SK-N-SH (cell line): ENCODE measurements at regions not wholly inside any gene's neighbourhood (a gene's known extent, or its start where the extent isn't known, plus 50 kb on each side); places are given as distances from the start of the nearest gene placed in this dataset.

ENCODE experiments used
- CTCF ChIA-PET: fragments of 300-600, 350-600 bp; formaldehyde crosslinking; extraction: SDS; loops from one replicate; lab custom pipeline; 2021; lab: Yijun Ruan, JAX
- POLR2A ChIA-PET: fragments of 350-600 bp; sonication (Branson Sonifier 250); formaldehyde crosslinking; extraction: SDS; loops from one replicate; lab custom pipeline; 2020; ENCODE audit warnings: antibody characterized with exemption, inconsistent platforms; lab: Yijun Ruan, JAX
- DNase-seq: peaks from one replicate; pipeline ENCODE4 v3.0.0; 2012
- H2AFZ ChIP-seq: fragments of 200-600 bp; sonication (generic); 2 replicates; pipeline ENCODE4 v1.8.1; 2016; ENCODE audit warnings: antibody characterized with exemption, mild to moderate bottlenecking, low read depth
- H3F3A ChIP-seq: fragments of 200-600 bp; sonication (generic); replicated peaks from 2 replicates; pipeline ENCODE3; 2016; ENCODE audit warnings: antibody characterized with exemption, mild to moderate bottlenecking; ENCODE audit not compliant: insufficient read depth
- H3K27ac ChIP-seq, 2 experiments: fragments of 200-500 bp in 1 of 2; fragments of 200-600 bp in 1 of 2; sonication (Bioruptor generic) in 1 of 2; sonication (generic), shearing (Covaris generic) in 1 of 2; 2 replicates each; pipeline versions ENCODE4 v1.5.1 to v1.6.1; 2014 to 2016; ENCODE audit warnings: low read depth in 2 of 2, inconsistent platforms in 1 of 2, low read length in 1 of 2, mild to moderate bottlenecking in 1 of 2, mixed read lengths in 1 of 2
- H3K27me3 ChIP-seq: fragments of 200-600 bp; sonication (generic), shearing (Covaris generic); 2 replicates; pipeline ENCODE4 v1.6.1; 2016; ENCODE audit warnings: mixed run types; ENCODE audit not compliant: insufficient read depth
- H3K36me3 ChIP-seq, 2 experiments: fragments of 200-500 bp in 1 of 2; fragments of 200-600 bp in 1 of 2; sonication (Bioruptor generic) in 1 of 2; sonication (generic) in 1 of 2; replicated peaks in 1 of 2; 2 replicates each; pipeline versions ENCODE3 to v1.5.1; 2014 to 2016; ENCODE audit warnings: low read length in 1 of 2, mild to moderate bottlenecking in 1 of 2; ENCODE audit not compliant: insufficient read depth in 2 of 2, control insufficient read depth in 1 of 2
- H3K4me1 ChIP-seq, 2 experiments: fragments of 200-500 bp in 1 of 2; fragments of 200-600 bp in 1 of 2; sonication (Bioruptor generic) in 1 of 2; sonication (generic), shearing (Covaris generic) in 1 of 2; 2 replicates each; pipeline versions ENCODE4 v1.5.1 to v1.6.1; 2014 to 2016; ENCODE audit warnings: low read depth in 1 of 2, low read length in 1 of 2, mixed run types in 1 of 2; ENCODE audit not compliant: insufficient read depth in 2 of 2, control insufficient read depth in 1 of 2
- H3K4me2 ChIP-seq: fragments of 200-600 bp; sonication (generic), shearing (Covaris generic); 2 replicates; pipeline ENCODE4 v1.6.1; 2017; ENCODE audit warnings: mixed run types
- H3K4me3 ChIP-seq, 2 experiments: fragments of 200-500 bp in 1 of 2; fragments of 200-600 bp in 1 of 2; sonication (Bioruptor generic) in 1 of 2; sonication (generic), shearing (Covaris generic) in 1 of 2; 2 replicates each; pipeline versions ENCODE4 v1.5.1 to v1.8.1; 2014 to 2016; ENCODE audit warnings: low read depth in 2 of 2, inconsistent platforms in 1 of 2, low read length in 1 of 2, mild to moderate bottlenecking in 1 of 2, mixed read lengths in 1 of 2, moderate library complexity in 1 of 2
- H3K79me2 ChIP-seq: fragments of 200-600 bp; sonication (generic); 2 replicates; pipeline ENCODE4 v1.8.1; 2017; ENCODE audit warnings: mild to moderate bottlenecking; ENCODE audit not compliant: insufficient read depth
- H3K9ac ChIP-seq: fragments of 200-600 bp; sonication (generic); 2 replicates; pipeline ENCODE4 v1.6.1; 2017; ENCODE audit warnings: mixed run types
- H3K9me2 ChIP-seq: fragments of 200-600 bp; sonication (generic); 2 replicates; pipeline ENCODE4 v1.6.1; 2017; ENCODE audit warnings: mixed run types
- H3K9me3 ChIP-seq: fragments of 200-600 bp; sonication (generic); 2 replicates; pipeline ENCODE4 v1.6.1; 2017; ENCODE audit warnings: mixed run types, mild to moderate bottlenecking, moderate library complexity
- H4K20me1 ChIP-seq: fragments of 200-600 bp; sonication (generic); 2 replicates; pipeline ENCODE4 v1.6.1; 2017; ENCODE audit warnings: mild to moderate bottlenecking, mixed run types; ENCODE audit not compliant: insufficient read depth
- EP300 ChIP-seq, 2 experiments: IDR thresholded peaks; 2 replicates each; pipeline versions ENCODE4 v1.4.0 to v1.6.1; 2012; ENCODE audit warnings: borderline replicate concordance in 1 of 2, low read depth in 1 of 2, low read length in 1 of 2
- EZH2phosphoT487 ChIP-seq: fragments of 200-600 bp; sonication (generic); IDR thresholded peaks from 2 replicates; pipeline ENCODE4 v1.6.1; 2017; ENCODE audit warnings: low read depth, mixed run types, mild to moderate bottlenecking, antibody characterized with exemption, moderate library complexity, borderline replicate concordance
- FOSL2 ChIP-seq: IDR thresholded peaks from 2 replicates; pipeline ENCODE4 v1.4.0; 2012; ENCODE audit warnings: low read depth, mild to moderate bottlenecking, moderate library complexity, borderline replicate concordance
- GABPA ChIP-seq: IDR thresholded peaks from 2 replicates; pipeline ENCODE4 v1.4.0; 2012; ENCODE audit warnings: low read depth, mild to moderate bottlenecking
- IRF3 ChIP-seq: fragments of 150-350 bp; IDR thresholded peaks from 2 replicates; pipeline ENCODE4 v1.6.1; 2016; ENCODE audit warnings: mild to moderate bottlenecking, low read depth, low read length
- MXI1 ChIP-seq: IDR thresholded peaks from 2 replicates; pipeline ENCODE4 v1.6.1; 2012; ENCODE audit warnings: mild to moderate bottlenecking, low read depth, low read length, improper control_type of control experiment
- NFIC ChIP-seq: IDR thresholded peaks from 2 replicates; pipeline ENCODE4 v1.4.0; 2012; ENCODE audit warnings: borderline replicate concordance
- POLR2AphosphoS5 ChIP-seq: IDR thresholded peaks from 2 replicates; pipeline ENCODE4 v1.6.1; 2012; ENCODE audit warnings: low read depth, low read length
- SIN3A ChIP-seq: IDR thresholded peaks from 2 replicates; pipeline ENCODE4 v1.6.1; 2012; ENCODE audit warnings: low read depth, mild to moderate bottlenecking, low read length, moderate library complexity, borderline replicate concordance
- TAF1 ChIP-seq: IDR thresholded peaks from 2 replicates; pipeline ENCODE4 v1.6.1; 2012; ENCODE audit warnings: low read depth, mild to moderate bottlenecking, low read length, moderate library complexity, borderline replicate concordance
- USF2 ChIP-seq: fragments of 150-350 bp; IDR thresholded peaks from 2 replicates; pipeline ENCODE4 v1.6.1; 2017; ENCODE audit warnings: antibody characterized with exemption, low read length, low read depth, borderline replicate concordance
- WGBS: methylation state at CpG from one replicate; pipeline ENCODE4 v1.1.6; 2017; ENCODE audit warnings: low lambda C conversion rate; 5-methylcytosine and 5-hydroxymethylcytosine counted together
- TF ChIP-seq, protein P1 (sequence below): IDR thresholded peaks from 2 replicates; pipeline ENCODE4; 2012
- TF ChIP-seq, protein P2 (sequence below): IDR thresholded peaks from 2 replicates; pipeline ENCODE4 v1.4.0; 2012; ENCODE audit warnings: low read depth, borderline replicate concordance

- Histone ChIP-seq H3K27ac (no peak overlapping the region), H3K9ac (no peak overlapping the region), H3K4me3 (no peak overlapping the region), H3F3A (no peaks in the 10 kb centered on the region), H3K4me2 (no peak overlapping the region), H3K79me2 (no peaks in the 10 kb centered on the region), H3K36me3 (no peaks in the 10 kb centered on the region), H3K9me2 (no peaks in the 10 kb centered on the region), H3K4me1 (no peaks in the 10 kb centered on the region), H3K9me3 (no peaks in the 10 kb centered on the region), H4K20me1 (no peaks in the 10 kb centered on the region), H3K27me3 (no peaks in the 10 kb centered on the region), H2AFZ (no peak overlapping the region)
- ChIA-PET CTCF (no interaction called here), POLR2A (no interaction called here)
- 44% methylated on average over 1 of the region's 1 CpG for WGBS
- DNase-seq: no peak
- no peak for TF ChIP-seq USF2
- TF ChIP-seq GABPA: no peak
- TF ChIP-seq MXI1: no peak
- TF ChIP-seq, protein P1, sequence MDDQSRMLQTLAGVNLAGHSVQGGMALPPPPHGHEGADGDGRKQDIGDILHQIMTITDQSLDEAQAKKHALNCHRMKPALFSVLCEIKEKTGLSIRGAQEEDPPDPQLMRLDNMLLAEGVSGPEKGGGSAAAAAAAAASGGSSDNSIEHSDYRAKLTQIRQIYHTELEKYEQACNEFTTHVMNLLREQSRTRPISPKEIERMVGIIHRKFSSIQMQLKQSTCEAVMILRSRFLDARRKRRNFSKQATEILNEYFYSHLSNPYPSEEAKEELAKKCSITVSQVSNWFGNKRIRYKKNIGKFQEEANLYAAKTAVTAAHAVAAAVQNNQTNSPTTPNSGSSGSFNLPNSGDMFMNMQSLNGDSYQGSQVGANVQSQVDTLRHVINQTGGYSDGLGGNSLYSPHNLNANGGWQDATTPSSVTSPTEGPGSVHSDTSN: no peak
- TF ChIP-seq, protein P2, sequence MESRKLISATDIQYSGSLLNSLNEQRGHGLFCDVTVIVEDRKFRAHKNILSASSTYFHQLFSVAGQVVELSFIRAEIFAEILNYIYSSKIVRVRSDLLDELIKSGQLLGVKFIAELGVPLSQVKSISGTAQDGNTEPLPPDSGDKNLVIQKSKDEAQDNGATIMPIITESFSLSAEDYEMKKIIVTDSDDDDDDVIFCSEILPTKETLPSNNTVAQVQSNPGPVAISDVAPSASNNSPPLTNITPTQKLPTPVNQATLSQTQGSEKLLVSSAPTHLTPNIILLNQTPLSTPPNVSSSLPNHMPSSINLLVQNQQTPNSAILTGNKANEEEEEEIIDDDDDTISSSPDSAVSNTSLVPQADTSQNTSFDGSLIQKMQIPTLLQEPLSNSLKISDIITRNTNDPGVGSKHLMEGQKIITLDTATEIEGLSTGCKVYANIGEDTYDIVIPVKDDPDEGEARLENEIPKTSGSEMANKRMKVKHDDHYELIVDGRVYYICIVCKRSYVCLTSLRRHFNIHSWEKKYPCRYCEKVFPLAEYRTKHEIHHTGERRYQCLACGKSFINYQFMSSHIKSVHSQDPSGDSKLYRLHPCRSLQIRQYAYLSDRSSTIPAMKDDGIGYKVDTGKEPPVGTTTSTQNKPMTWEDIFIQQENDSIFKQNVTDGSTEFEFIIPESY: no peak
- no peak for TF ChIP-seq FOSL2
- TF ChIP-seq TAF1: no peak
- no peak for TF ChIP-seq EP300 (IDR thresholded peaks at IDR 0.05; ENCODE audit: borderline replicate concordance in 1 of 2, low read depth in 1 of 2, low read length in 1 of 2)
- TF ChIP-seq IRF3: no peak
- TF ChIP-seq EZH2phosphoT487: no peak
- TF ChIP-seq NFIC: no peak
- no peak for TF ChIP-seq POLR2AphosphoS5
These were observed 548.1 kb upstream of the INTU start for GRCh38 chr4:127084666-127085065.

DNA sequence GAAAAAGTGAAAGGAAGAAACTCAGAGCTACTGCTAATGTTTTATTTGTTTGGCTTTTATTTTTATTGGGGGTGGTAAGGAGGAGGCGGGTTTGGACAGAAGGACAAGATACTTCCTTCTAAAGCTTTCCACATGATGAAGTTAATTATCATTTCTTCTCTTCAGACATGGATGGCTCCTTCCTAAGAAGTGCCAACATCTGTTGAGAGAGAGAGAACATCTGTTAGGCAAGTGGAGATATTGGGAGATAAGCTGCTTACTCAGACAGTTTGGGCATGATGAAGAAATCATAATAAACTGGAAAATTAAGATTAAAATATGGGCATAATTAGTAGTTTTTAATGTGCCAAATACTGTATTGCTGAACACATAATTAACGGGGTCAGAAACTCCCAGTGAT is 535.7 kb upstream of the INTU start:
- no peaks in the 10 kb centered on the region for H3K9me2 ChIP-seq
- CTCF ChIA-PET: no interaction called here
- no peaks in the 10 kb centered on the region for H3K36me3 ChIP-seq
- no peak overlapping the region for H3K9ac ChIP-seq
- POLR2A ChIA-PET: interaction anchor here (0.7 kb wide), 1 partner anchor 210 kb away, joined by 3 read pairs; no protein-coding TSS in a partner anchor
- no peaks in the 10 kb centered on the region for H4K20me1 ChIP-seq
- no peaks in the 10 kb centered on the region for H3K9me3 ChIP-seq
- H3K4me3 ChIP-seq: no peak overlapping the region
- 51% methylated on average over 2 of the region's 2 CpGs for WGBS
- H3K4me1 ChIP-seq: no peaks in the 10 kb centered on the region
- no peak for DNase-seq
- H2AFZ ChIP-seq: no peak overlapping the region
- H3K27me3 ChIP-seq: no peaks in the 10 kb centered on the region
- H3K4me2 ChIP-seq: no peak overlapping the region
- H3K79me2 ChIP-seq: no peaks in the 10 kb centered on the region
- H3F3A ChIP-seq: no peaks in the 10 kb centered on the region
- TF ChIP-seq MXI1 (no peak), SIN3A (no peak), GABPA (no peak)
- TF ChIP-seq, all 33 proteins: peak for 0
- H3K27ac ChIP-seq: no peak overlapping the region
